Trophoblast cell (in vitro differentiated cells and primary cell): ENCODE measurements at regions not wholly inside any gene's neighbourhood (a gene's known extent, or its start where the extent isn't known, plus 50 kb on each side); places are given as distances from the start of the nearest gene placed in this dataset.

Experiments
- DNase-seq, 2 donors: peaks; one replicate each; pipeline ENCODE4 v3.0.0-alpha.2; 2016
- H2AFZ ChIP-seq: 2 replicates; pipeline ENCODE4 v1.6.1; 2013; ENCODE audit warnings: low read length, moderate library complexity, mild to moderate bottlenecking; ENCODE audit not compliant: insufficient read depth, poor library complexity
- H2AK5ac ChIP-seq: 2 replicates; pipeline ENCODE4 v1.6.1; 2013; ENCODE audit warnings: mild to moderate bottlenecking, low read length
- H2BK120ac ChIP-seq: 2 replicates; pipeline ENCODE4 v1.6.1; 2013; ENCODE audit warnings: low read length, mild to moderate bottlenecking, moderate library complexity; ENCODE audit not compliant: insufficient read depth, poor library complexity
- H2BK12ac ChIP-seq: 2 replicates; pipeline ENCODE4 v1.6.1; 2013; ENCODE audit warnings: mild to moderate bottlenecking, low read length, moderate library complexity
- H2BK5ac ChIP-seq: 2 replicates; pipeline ENCODE4 v1.6.1; 2013; ENCODE audit warnings: low read length, low read depth, moderate library complexity, mild to moderate bottlenecking; ENCODE audit not compliant: poor library complexity
- H3K14ac ChIP-seq: 2 replicates; pipeline ENCODE4 v1.6.1; 2013; ENCODE audit warnings: mild to moderate bottlenecking, low read length
- H3K18ac ChIP-seq: 2 replicates; pipeline ENCODE4 v1.6.1; 2013; ENCODE audit warnings: mild to moderate bottlenecking, low read length
- H3K23ac ChIP-seq: 2 replicates; pipeline ENCODE4 v1.6.1; 2013; ENCODE audit warnings: low read length
- H3K27ac ChIP-seq: 2 replicates; pipeline ENCODE4 v1.5.1; 2013; ENCODE audit warnings: low read depth, mild to moderate bottlenecking, inconsistent platforms, low read length, moderate library complexity
- H3K27me3 ChIP-seq: 2 replicates; pipeline ENCODE4 v1.6.1; 2013; ENCODE audit warnings: inconsistent platforms, mild to moderate bottlenecking, low read length, moderate library complexity; ENCODE audit not compliant: insufficient read depth
- H3K36me3 ChIP-seq, 2 experiments: 1 replicate in 1 of 2; 2 replicates in 1 of 2; pipeline ENCODE4 v1.6.1; 2013; ENCODE audit warnings: low read length in 2 of 2, mild to moderate bottlenecking in 2 of 2, moderate library complexity in 1 of 2; ENCODE audit not compliant: insufficient read depth in 2 of 2, control insufficient read depth in 1 of 2
- H3K4ac ChIP-seq: 2 replicates; pipeline ENCODE4 v1.6.1; 2013; ENCODE audit warnings: low read depth, mild to moderate bottlenecking, low read length, moderate library complexity
- H3K4me1 ChIP-seq, 2 experiments: 1 replicate in 1 of 2; 2 replicates in 1 of 2; pipeline ENCODE4 v1.6.1; 2013; ENCODE audit warnings: low read length in 2 of 2, mild to moderate bottlenecking in 2 of 2, moderate library complexity in 1 of 2; ENCODE audit not compliant: insufficient read depth in 2 of 2, control insufficient read depth in 1 of 2
- H3K4me2 ChIP-seq: 2 replicates; pipeline ENCODE4 v1.6.1; 2013; ENCODE audit warnings: inconsistent platforms, mild to moderate bottlenecking, low read length, moderate library complexity
- H3K4me3 ChIP-seq: 2 replicates; pipeline ENCODE4 v1.5.1; 2013; ENCODE audit warnings: mild to moderate bottlenecking, low read depth, low read length, inconsistent platforms
- H3K79me1 ChIP-seq: one replicate; pipeline ENCODE4 v1.6.1; 2013; ENCODE audit warnings: low read length
- H3K79me2 ChIP-seq: 2 replicates; pipeline ENCODE4 v1.6.1; 2013; ENCODE audit warnings: low read length, mild to moderate bottlenecking; ENCODE audit not compliant: control insufficient read depth, insufficient read depth, poor library complexity
- H3K9ac ChIP-seq: 2 replicates; pipeline ENCODE4 v1.6.1; 2013; ENCODE audit warnings: mild to moderate bottlenecking, low read length
- H3K9me3 ChIP-seq: 2 replicates; pipeline ENCODE4 v1.6.1; 2013; ENCODE audit warnings: low read depth, mild to moderate bottlenecking, control low read depth, inconsistent platforms, low read length; ENCODE audit not compliant: insufficient read depth
- H4K12ac ChIP-seq: 2 replicates; pipeline ENCODE4 v1.6.1; 2013; ENCODE audit warnings: low read depth, mild to moderate bottlenecking, low read length, moderate library complexity
- H4K8ac ChIP-seq: 2 replicates; pipeline ENCODE4 v1.6.1; 2013; ENCODE audit warnings: low read depth, mild to moderate bottlenecking, low read length, moderate library complexity
- H4K91ac ChIP-seq: one replicate; pipeline ENCODE4 v1.6.1; 2013; ENCODE audit warnings: low read depth, mild to moderate bottlenecking, low read length, moderate library complexity
- WGBS: extraction: QIAGEN DNeasy Blood & Tissue Kit; methylation state at CpG from one replicate; pipeline ENCODE4 v1.1.7; 2013; ENCODE audit warnings: missing lambda C conversion rate; ENCODE audit not compliant: insufficient read length, insufficient coverage; ENCODE audit errors: extremely low coverage; 5-methylcytosine and 5-hydroxymethylcytosine counted together

DNA sequence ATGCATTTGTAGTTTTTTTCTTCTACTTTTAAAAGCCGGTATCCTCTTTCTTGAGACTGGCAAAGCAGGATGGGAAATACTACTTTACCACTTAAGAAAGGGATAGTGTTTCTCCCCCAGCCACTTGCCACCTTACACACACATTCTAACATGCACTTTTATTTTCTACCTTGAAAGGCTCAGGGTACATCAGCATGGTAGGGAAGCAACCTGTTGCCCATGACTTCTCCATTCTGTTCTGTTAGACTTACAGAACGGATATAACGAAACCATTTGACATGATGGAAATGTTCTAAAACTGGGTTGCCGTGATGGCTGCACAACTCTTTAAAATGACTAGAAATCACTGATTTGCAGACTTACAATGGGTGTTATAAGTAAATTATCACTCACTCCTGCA is 405.5 kb downstream of the SHQ1 start:
- H2BK5ac ChIP-seq: no peak overlapping the region

GRCh38 chr3:72441284-72441994 is 406.8 kb downstream of the SHQ1 start:
- Histone ChIP-seq H4K91ac (no peak overlapping the region), H2BK12ac (no peak overlapping the region), H4K8ac (no peak overlapping the region), H2BK120ac (no peak overlapping the region), H3K4ac (peak overlapping the region; percentile 21), H3K4me3 (no peak overlapping the region), H2AFZ (no peak overlapping the region), H3K9me3 (no peaks in the 10 kb centered on the region), H3K36me3 (peaks cover 3 to 11% of the 10 kb centered on the region in 2 experiments), H3K79me2 (peaks cover 17% of the 10 kb centered on the region), H3K27ac (no peak overlapping the region), H3K18ac (no peak overlapping the region), H2BK5ac (no peak overlapping the region), H3K27me3 (no peaks in the 10 kb centered on the region), H3K79me1 (peaks cover 1% of the 10 kb centered on the region), H3K23ac (no peak overlapping the region), H3K14ac (no peak overlapping the region), H3K9ac (no peak overlapping the region), H3K4me1 (peaks cover 0 to 8% of the 10 kb centered on the region in 2 experiments), H3K4me2 (no peak overlapping the region), H4K12ac (no peak overlapping the region), H2AK5ac (no peak overlapping the region)
- DNase-seq: no peak
- no CpG with 5 or more reads among the region's 5 CpGs for WGBS

More for the DNA sequence above, 405.5 kb downstream of the SHQ1 start:
- Histone ChIP-seq H3K23ac (no peak overlapping the region), H3K36me3 (peaks cover 3 to 11% of the 10 kb centered on the region in 2 experiments), H3K18ac (no peak overlapping the region), H3K4ac (peak overlapping the region; percentile 81), H4K8ac (no peak overlapping the region), H3K9ac (no peak overlapping the region), H3K79me2 (peaks cover 22% of the 10 kb centered on the region), H4K91ac (no peak overlapping the region), H3K9me3 (no peaks in the 10 kb centered on the region), H2AFZ (no peak overlapping the region), H3K27ac (no peak overlapping the region), H3K4me2 (no peak overlapping the region), H3K4me3 (no peak overlapping the region), H3K14ac (no peak overlapping the region), H3K79me1 (peaks cover 11% of the 10 kb centered on the region), H3K27me3 (no peaks in the 10 kb centered on the region), H2BK12ac (no peak overlapping the region), H2BK120ac (no peak overlapping the region), H2AK5ac (no peak overlapping the region), H3K4me1 (peaks cover 3 to 8% of the 10 kb centered on the region in 2 experiments), H4K12ac (no peak overlapping the region)
- no peak for DNase-seq
- WGBS: no CpG with 5 or more reads among the region's 4 CpGs

DNA sequence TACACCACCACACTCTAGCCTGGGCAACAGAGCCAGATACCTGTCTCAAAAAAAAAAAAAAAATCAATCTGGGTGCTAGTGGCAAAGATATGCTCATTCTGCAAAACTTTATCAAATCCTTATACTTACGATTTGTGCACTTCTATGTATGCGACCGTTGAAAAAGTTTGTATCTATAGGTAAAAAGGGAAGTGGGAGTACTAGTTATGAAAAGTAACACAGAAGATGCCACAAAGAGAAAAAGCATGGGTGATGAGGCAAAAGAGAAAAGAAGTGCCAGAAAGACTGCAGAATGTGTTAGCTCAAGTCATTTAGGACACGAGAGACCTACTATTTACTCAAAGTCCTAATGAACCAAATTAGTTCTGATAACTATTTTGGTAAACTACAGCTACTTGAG is 407.8 kb downstream of the SHQ1 start:
- Histone ChIP-seq H2BK12ac (no peak overlapping the region), H4K8ac (no peak overlapping the region), H3K79me1 (no peaks in the 10 kb centered on the region), H2AFZ (no peak overlapping the region), H2BK120ac (no peak overlapping the region), H3K27ac (no peak overlapping the region), H3K4me3 (no peak overlapping the region), H3K18ac (no peak overlapping the region), H4K91ac (no peak overlapping the region), H3K4me2 (no peak overlapping the region), H3K23ac (no peak overlapping the region), H4K12ac (no peak overlapping the region), H3K4me1 (peaks cover 0 to 8% of the 10 kb centered on the region in 2 experiments), H3K14ac (no peak overlapping the region), H3K4ac (peak overlapping the region; percentile 67), H3K9ac (no peak overlapping the region), H3K27me3 (no peaks in the 10 kb centered on the region), H2BK5ac (no peak overlapping the region), H3K9me3 (no peaks in the 10 kb centered on the region), H3K79me2 (peaks cover 18% of the 10 kb centered on the region), H2AK5ac (no peak overlapping the region), H3K36me3 (peaks cover 3 to 11% of the 10 kb centered on the region in 2 experiments)
- DNase-seq: no peak
- no CpG with 5 or more reads among the region's 4 CpGs for WGBS

DNA sequence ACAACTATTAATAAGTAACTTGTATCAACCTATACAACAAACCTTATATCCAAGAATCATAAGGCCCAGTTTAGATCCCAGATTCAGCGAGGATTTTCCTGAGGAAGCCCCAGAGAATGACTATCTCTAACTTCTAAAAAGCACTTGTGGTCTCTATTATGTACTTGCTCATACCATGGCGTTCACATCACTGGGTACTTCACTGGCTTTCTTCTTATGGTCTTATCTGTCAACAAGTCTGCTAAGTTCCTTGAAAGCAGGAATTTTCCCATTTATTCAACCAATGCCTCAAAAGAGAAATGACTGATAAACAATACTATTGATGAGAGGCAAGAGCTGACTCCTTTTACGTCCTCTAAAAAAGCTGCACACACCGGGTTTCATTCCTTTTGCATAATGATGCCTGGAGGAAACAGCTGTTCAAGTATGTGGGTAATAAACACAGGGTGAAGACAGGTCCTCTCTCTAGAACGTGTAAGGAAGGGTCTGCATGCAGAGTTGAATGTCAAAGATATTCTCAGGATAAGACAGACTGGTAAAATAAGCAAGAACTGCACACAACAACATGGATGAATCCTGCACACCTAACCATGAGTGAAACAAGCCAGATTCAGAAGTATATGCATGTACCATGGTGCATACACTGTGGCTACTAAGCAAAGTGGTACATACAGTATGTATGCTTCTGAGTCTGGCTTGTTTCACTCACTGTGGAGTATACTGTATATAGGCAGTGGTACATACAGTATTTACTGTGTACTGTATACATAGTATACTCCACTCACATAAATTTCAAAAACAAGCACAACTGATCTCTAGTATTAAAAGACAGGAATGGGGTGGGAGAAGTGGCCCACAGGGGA is 408.7 kb downstream of the SHQ1 start:
- H3K4ac ChIP-seq: peak overlapping the region; percentile 84
- no peaks in the 10 kb centered on the region for H3K9me3 ChIP-seq
- no peak for DNase-seq
- H2BK120ac ChIP-seq: no peak overlapping the region
- no peak overlapping the region for H2AFZ ChIP-seq
- peaks cover 18% of the 10 kb centered on the region for H3K79me2 ChIP-seq
- H3K9ac ChIP-seq: no peak overlapping the region
- no peak overlapping the region for H2BK12ac ChIP-seq
- no peak overlapping the region for H3K18ac ChIP-seq
- no peak overlapping the region for H4K8ac ChIP-seq
- H3K27me3 ChIP-seq: no peaks in the 10 kb centered on the region
- no peak overlapping the region for H2BK5ac ChIP-seq
- H3K14ac ChIP-seq: no peak overlapping the region
- no peak overlapping the region for H3K4me3 ChIP-seq
- H4K12ac ChIP-seq: no peak overlapping the region
- peaks cover 3 to 11% of the 10 kb centered on the region in 2 experiments for H3K36me3 ChIP-seq
- no peaks in the 10 kb centered on the region for H3K79me1 ChIP-seq
- no peak overlapping the region for H2AK5ac ChIP-seq
- H3K23ac ChIP-seq: no peak overlapping the region
- no peak overlapping the region for H4K91ac ChIP-seq
- no peak overlapping the region for H3K4me2 ChIP-seq
- H3K27ac ChIP-seq: no peak overlapping the region
- H3K4me1 ChIP-seq: peaks cover 0 to 8% of the 10 kb centered on the region in 2 experiments
- no CpG with 5 or more reads among the region's 5 CpGs for WGBS
